DND-41 (cell line): ENCODE measurements at regions not wholly inside any gene's neighbourhood (a gene's known extent, or its start where the extent isn't known, plus 50 kb on each side); places are given as distances from the start of the nearest gene placed in this dataset.

ENCODE experiments used
- CTCF ChIP-seq: IDR thresholded peaks from 2 replicates; pipeline ENCODE4 v1.5.1; 2012; ENCODE audit warnings: borderline replicate concordance, low read length, moderate library complexity, mild to moderate bottlenecking; ENCODE audit not compliant: poor library complexity, severe bottlenecking; ENCODE audit errors: extremely low read depth
- EZH2 ChIP-seq: IDR thresholded peaks from 3 replicates; pipeline ENCODE4 v1.6.1; 2012; ENCODE audit warnings: borderline replicate concordance, low read depth, mild to moderate bottlenecking, moderate library complexity, low read length, inconsistent platforms; ENCODE audit not compliant: severe bottlenecking

GRCh38 chr3:82012775-82013174 lies 251.3 kb upstream of the GBE1 start:
- peak; percentile 37 for TF ChIP-seq CTCF
- no peak for TF ChIP-seq EZH2
